Cardiac fibroblast (primary cell): ENCODE measurements at regions not wholly inside any gene's neighbourhood (a gene's known extent, or its start where the extent isn't known, plus 50 kb on each side); places are given as distances from the start of the nearest gene placed in this dataset.

Experiments used
- DNase-seq, 2 donors: peaks; one replicate each; pipeline versions ENCODE4 v3.0.0 to v3.0.0-alpha.2; 2010; ENCODE audit warnings: low read depth in 2 of 2
- H3K4me3 ChIP-seq, 2 donors: replicated peaks in 1 of 2; 1 replicate in 1 of 2; 2 replicates in 1 of 2; pipeline ENCODE4 v1.5.1; 2011; ENCODE audit warnings: low read depth in 2 of 2, low read length in 2 of 2, mild to moderate bottlenecking in 2 of 2, moderate library complexity in 1 of 2
- TF ChIP-seq, protein P1 (sequence below): IDR thresholded peaks from one replicate; pipeline ENCODE4 v1.5.1; 2011; ENCODE audit warnings: low read depth, mild to moderate bottlenecking, low read length, inconsistent platforms

DNA sequence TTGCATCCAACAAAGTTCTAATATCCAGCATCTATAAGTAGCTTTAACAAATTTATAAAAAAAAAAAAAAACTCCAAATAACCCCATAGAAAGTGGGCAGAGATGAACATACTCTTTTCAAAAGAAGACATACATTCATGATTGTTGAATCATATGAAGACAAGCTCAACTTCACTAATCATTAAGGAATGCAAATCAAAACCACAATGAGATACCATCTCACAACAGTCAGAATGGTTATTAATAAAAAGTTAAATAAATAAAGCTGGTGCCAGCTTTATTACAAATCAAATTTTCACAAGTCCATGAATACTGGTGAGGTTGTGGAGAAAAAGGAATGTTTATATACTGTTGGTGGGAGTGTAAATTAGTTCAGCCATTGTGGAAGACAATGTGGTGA, 592.0 kb downstream of the IQCM start:
- DNase-seq: peak; percentile 3 to 59
- TF ChIP-seq, protein P1, sequence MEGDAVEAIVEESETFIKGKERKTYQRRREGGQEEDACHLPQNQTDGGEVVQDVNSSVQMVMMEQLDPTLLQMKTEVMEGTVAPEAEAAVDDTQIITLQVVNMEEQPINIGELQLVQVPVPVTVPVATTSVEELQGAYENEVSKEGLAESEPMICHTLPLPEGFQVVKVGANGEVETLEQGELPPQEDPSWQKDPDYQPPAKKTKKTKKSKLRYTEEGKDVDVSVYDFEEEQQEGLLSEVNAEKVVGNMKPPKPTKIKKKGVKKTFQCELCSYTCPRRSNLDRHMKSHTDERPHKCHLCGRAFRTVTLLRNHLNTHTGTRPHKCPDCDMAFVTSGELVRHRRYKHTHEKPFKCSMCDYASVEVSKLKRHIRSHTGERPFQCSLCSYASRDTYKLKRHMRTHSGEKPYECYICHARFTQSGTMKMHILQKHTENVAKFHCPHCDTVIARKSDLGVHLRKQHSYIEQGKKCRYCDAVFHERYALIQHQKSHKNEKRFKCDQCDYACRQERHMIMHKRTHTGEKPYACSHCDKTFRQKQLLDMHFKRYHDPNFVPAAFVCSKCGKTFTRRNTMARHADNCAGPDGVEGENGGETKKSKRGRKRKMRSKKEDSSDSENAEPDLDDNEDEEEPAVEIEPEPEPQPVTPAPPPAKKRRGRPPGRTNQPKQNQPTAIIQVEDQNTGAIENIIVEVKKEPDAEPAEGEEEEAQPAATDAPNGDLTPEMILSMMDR: no peak
- no peak overlapping the region for H3K4me3 ChIP-seq

DNA sequence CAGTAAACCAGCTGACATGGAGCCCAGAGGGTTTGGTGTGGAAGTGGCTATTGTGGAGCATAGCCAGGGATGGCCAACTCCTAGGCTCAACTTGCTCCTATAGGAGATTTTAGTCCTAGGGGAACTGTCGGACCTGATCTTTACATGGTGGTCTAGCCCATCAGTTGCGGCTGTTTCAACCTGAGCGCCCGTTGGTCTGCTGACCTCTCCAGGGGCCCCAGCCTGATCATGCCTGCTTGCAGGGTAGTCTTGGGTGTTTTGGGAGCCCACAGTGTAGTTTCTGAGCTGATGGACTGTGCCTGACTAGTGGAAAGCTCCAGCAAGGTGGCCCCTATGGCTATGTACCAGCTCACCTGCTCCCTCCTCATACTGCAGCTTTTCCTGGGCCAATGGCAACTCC, 597.0 kb downstream of the IQCM start:
- TF ChIP-seq, protein P1: no peak
- DNase-seq: no peak
- H3K4me3 ChIP-seq: no peak overlapping the region

DNA sequence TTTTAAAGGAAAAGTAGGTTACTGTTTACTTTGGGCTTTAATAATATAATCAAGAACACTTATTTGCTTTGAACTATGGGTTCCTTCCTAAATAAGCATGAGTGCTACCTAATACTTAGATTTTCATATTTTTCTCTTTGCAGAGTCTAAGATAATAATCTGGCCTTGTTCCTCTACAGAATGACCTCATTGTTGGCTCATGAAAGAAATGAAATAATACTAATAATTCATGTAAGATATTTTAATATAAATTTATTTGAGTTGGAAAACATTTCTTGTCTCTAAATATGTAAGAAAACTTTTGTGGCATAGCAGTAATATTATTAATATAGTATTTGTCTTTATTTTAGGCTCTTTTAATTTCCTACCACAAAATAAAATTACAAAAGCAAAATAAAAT, 601.3 kb downstream of the IQCM start:
- no peak for DNase-seq
- TF ChIP-seq, protein P1: no peak
- H3K4me3 ChIP-seq: no peak overlapping the region

DNA sequence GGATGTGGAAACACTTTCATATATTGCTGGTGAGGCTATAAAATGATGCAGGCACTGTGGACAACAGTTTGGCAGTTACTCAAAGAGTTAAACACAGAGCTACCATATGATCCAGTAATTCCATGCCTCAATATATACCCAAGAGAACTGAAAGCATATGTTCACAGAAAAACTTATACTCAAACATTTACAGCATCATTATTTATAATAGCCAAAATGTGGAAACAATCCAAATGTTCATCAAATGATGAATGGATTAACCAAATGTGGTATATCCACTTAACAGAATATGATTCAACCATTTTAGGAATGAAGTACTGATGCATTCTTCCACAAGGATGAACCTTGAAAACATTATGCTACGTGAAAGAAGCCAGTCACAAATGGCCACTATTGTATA, 603.8 kb downstream of the IQCM start:
- H3K4me3 ChIP-seq: no peak overlapping the region
- DNase-seq: no peak
- TF ChIP-seq, protein P1: no peak

DNA sequence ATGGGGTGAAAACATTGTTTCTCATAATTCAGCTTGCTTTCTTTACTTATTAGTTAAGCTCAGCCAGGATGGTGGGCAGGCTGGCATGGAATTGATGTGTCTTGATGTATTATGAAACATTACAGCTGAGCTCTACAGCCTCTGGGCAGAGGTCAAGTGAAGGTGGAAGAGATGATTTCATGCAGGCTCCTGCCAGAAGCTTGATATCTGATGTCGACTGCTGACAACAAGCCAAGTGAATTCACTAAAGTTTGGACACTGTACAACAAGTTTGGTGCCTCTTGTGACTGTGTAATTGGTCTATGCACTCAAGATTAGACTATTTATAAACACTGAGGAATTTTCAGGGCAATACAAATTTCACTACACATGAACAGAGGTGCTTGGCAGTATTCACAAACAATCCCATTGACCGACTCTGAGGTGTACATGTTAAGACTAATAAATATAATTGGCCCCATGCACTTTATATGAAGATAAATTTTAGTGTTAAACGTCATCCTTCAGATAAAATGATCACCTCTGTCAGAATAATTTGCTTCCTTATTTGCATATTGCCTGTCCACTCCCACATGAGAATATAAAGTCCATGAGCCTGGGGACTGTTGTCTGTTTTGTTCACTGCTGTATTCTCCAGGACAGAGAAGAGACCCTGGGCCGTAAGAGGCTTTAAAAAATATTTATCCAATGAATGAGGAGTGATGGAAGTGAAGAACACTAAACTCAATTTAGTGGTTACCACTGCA, 612.2 kb downstream of the IQCM start:
- TF ChIP-seq, protein P1: no peak
- peak; percentile 10 to 54 for DNase-seq

DNA sequence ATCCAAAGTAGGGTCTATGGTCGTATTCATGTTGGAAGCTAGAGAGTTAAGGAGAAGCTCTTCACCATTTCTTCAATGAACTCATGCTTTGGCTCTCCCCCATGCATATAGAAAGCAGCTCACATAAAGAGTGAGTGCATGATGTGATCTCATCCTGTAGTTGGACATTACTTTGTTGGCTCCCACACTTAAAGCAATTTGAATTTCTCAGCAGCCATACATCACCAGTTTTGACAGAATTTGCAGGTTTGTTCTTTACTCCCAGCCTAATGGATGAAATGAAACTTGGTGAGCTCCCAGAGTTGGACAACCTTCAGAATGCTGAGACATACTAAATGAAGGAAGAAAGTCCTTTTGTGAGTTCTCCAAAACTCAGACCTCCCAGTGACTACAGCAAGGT, 613.5 kb downstream of the IQCM start:
- no peak overlapping the region for H3K4me3 ChIP-seq
- TF ChIP-seq, protein P1: no peak
- DNase-seq: no peak

More for the DNA sequence above, 612.2 kb downstream of the IQCM start:
- no peak overlapping the region for H3K4me3 ChIP-seq

DNA sequence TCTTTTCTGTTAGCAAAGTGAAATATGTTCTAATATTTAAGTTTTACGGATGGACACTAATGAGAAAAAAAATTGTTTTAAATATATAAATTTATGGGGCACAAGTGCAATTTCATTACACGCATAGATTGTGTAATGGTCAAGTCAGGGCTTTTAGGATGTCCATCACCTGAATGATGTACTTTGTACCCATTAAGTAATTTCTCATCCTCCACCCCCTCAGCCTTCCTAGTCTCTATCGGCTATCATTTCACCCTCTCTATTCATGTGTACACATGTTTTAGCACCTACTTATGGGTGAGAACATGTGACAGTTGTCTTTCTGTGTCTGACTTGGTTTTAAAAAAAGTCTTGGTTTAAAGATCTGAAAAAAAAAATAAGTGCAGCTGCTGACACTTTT, 616.0 kb downstream of the IQCM start:
- TF ChIP-seq, protein P1: no peak
- DNase-seq: no peak

More for the DNA sequence above, 616.0 kb downstream of the IQCM start:
- H3K4me3 ChIP-seq: no peak overlapping the region
